Neural cell (in vitro differentiated cells): ENCODE measurements at regions not wholly inside any gene's neighbourhood (a gene's known extent, or its start where the extent isn't known, plus 50 kb on each side); places are given as distances from the start of the nearest gene placed in this dataset.

Source experiments
- H2AFZ ChIP-seq: fragments of 200-600, 300-800 bp; sonication (generic), shearing (Covaris generic); 2 replicates; pipeline ENCODE4 v1.6.0; 2014; ENCODE audit warnings: low read depth, mild to moderate bottlenecking, antibody characterized with exemption, low read length, moderate library complexity
- H3F3A ChIP-seq: fragments of 200-600 bp; shearing (Covaris generic); 2 replicates; pipeline ENCODE4 v1.6.1; 2016; ENCODE audit warnings: mild to moderate bottlenecking, moderate library complexity, mixed read lengths, antibody characterized with exemption, low read length; ENCODE audit not compliant: insufficient read depth, poor library complexity, severe bottlenecking
- H3K27ac ChIP-seq: fragments of 200-600, 300-800 bp; sonication (generic), shearing (Covaris generic); 2 replicates; pipeline ENCODE4 v1.5.1; 2014; ENCODE audit warnings: mild to moderate bottlenecking, low read length, moderate library complexity
- H3K27me3 ChIP-seq: fragments of 300-800, 200-600 bp; sonication (generic), shearing (Covaris generic); 2 replicates; pipeline ENCODE4 v1.6.0; 2014; ENCODE audit warnings: mild to moderate bottlenecking, low read depth, low read length, moderate library complexity; ENCODE audit not compliant: insufficient read depth
- H3K36me3 ChIP-seq: fragments of 300-800, 200-600 bp; sonication (generic), shearing (Covaris generic); 2 replicates; pipeline ENCODE4 v1.5.1; 2014; ENCODE audit warnings: mild to moderate bottlenecking, antibody characterized with exemption, low read length, moderate library complexity; ENCODE audit not compliant: insufficient read depth
- H3K4me2 ChIP-seq: fragments of 300-800, 200-600 bp; sonication (generic), shearing (Covaris generic); 2 replicates; pipeline ENCODE4 v1.6.0; 2014; ENCODE audit warnings: mild to moderate bottlenecking, low read length
- H3K4me3 ChIP-seq: fragments of 300-800, 200-600 bp; sonication (generic), shearing (Covaris generic); 2 replicates; pipeline ENCODE4 v1.5.1; 2014; ENCODE audit warnings: mild to moderate bottlenecking, low read length, moderate library complexity
- H3K79me2 ChIP-seq: fragments of 200-600 bp; shearing (Covaris generic); replicated peaks from 2 replicates; pipeline ENCODE4 v1.6.0; 2014; ENCODE audit warnings: mild to moderate bottlenecking, low read length, moderate library complexity; ENCODE audit not compliant: insufficient read depth
- H3K9ac ChIP-seq: fragments of 300-800, 200-600 bp; sonication (generic), shearing (Covaris generic); 2 replicates; pipeline ENCODE4 v1.6.1; 2016; ENCODE audit warnings: mild to moderate bottlenecking, low read length, mixed read lengths
- H3K9me2 ChIP-seq: fragments of 200-600 bp; shearing (Covaris generic); 2 replicates; pipeline ENCODE4 v1.6.1; 2016; ENCODE audit warnings: mild to moderate bottlenecking, low read length, mixed read lengths; ENCODE audit not compliant: insufficient read depth
- H3K9me3 ChIP-seq: fragments of 200-600, 300-800 bp; sonication (generic), shearing (Covaris generic); 2 replicates; pipeline ENCODE4 v1.6.1; 2016; ENCODE audit warnings: mild to moderate bottlenecking, mixed run types, low read length, moderate library complexity, mixed read lengths
- H4K20me1 ChIP-seq: fragments of 200-600 bp; shearing (Covaris generic); 2 replicates; pipeline ENCODE4 v1.6.1; 2016; ENCODE audit warnings: mild to moderate bottlenecking, mixed run types; ENCODE audit not compliant: insufficient read depth
- CTCF ChIP-seq: fragments of 450-650 bp; IDR thresholded peaks from 2 replicates; pipeline ENCODE4 v1.5.1; 2014; ENCODE audit warnings: antibody characterized with exemption, mild to moderate bottlenecking, moderate library complexity; ENCODE audit not compliant: poor library complexity, severe bottlenecking
- EP300 ChIP-seq: fragments of 450-650 bp; conservative IDR thresholded peaks from 2 replicates; pipeline ENCODE4 v1.6.1; 2014; ENCODE audit warnings: antibody characterized with exemption, mild to moderate bottlenecking, moderate library complexity; ENCODE audit not compliant: poor library complexity, severe bottlenecking
- EZH2 ChIP-seq: fragments of 200-600, 300-800 bp; shearing (Covaris generic), sonication (generic); IDR thresholded peaks from 2 replicates; pipeline ENCODE4 v1.6.1; 2014; ENCODE audit warnings: antibody characterized with exemption, low read length, borderline replicate concordance, mild to moderate bottlenecking; ENCODE audit not compliant: insufficient read depth, poor library complexity, severe bottlenecking
- MXI1 ChIP-seq: fragments of 450-650 bp; conservative IDR thresholded peaks from 2 replicates; pipeline ENCODE4 v1.6.1; 2014; ENCODE audit warnings: antibody characterized with exemption, mild to moderate bottlenecking; ENCODE audit not compliant: poor library complexity, severe bottlenecking
- POLR2AphosphoS5 ChIP-seq: IDR thresholded peaks from 2 replicates; pipeline ENCODE4 v1.6.1; 2012
- RAD21 ChIP-seq: fragments of 450-650 bp; conservative IDR thresholded peaks from 2 replicates; pipeline ENCODE4 v1.6.1; 2014; ENCODE audit warnings: antibody characterized with exemption, mild to moderate bottlenecking, moderate library complexity
- REST ChIP-seq: IDR thresholded peaks from 2 replicates; pipeline ENCODE4 v1.6.1; 2012; ENCODE audit warnings: borderline replicate concordance
- SMC3 ChIP-seq: fragments of 450-650 bp; conservative IDR thresholded peaks from 2 replicates; pipeline ENCODE4 v1.6.1; 2014; ENCODE audit warnings: antibody characterized with exemption, mild to moderate bottlenecking, moderate library complexity; ENCODE audit not compliant: poor library complexity
- TAF1 ChIP-seq: IDR thresholded peaks from 2 replicates; pipeline ENCODE4 v1.6.1; 2012; ENCODE audit warnings: low read depth

GRCh38 chr7:15863951-15864625 lies 177.6 kb upstream of the MEOX2 start:
- Histone ChIP-seq H3K36me3 (no peaks in the 10 kb centered on the region), H3F3A (no peaks in the 10 kb centered on the region), H3K9me2 (peaks cover 2% of the 10 kb centered on the region), H4K20me1 (no peaks in the 10 kb centered on the region), H3K4me3 (no peak overlapping the region), H3K9ac (no peak overlapping the region), H3K27ac (no peak overlapping the region), H3K9me3 (no peaks in the 10 kb centered on the region), H3K4me2 (no peak overlapping the region), H2AFZ (no peak overlapping the region), H3K79me2 (no peaks in the 10 kb centered on the region), H3K27me3 (no peaks in the 10 kb centered on the region)
- TF ChIP-seq POLR2AphosphoS5 (no peak), SMC3 (no peak), RAD21 (no peak), TAF1 (no peak), CTCF (no peak), REST (no peak), EP300 (no peak), EZH2 (no peak), MXI1 (no peak)

GRCh38 chr7:15862781-15863165 lies 176.3 kb upstream of the MEOX2 start:
- Histone ChIP-seq H3F3A (no peaks in the 10 kb centered on the region), H3K36me3 (no peaks in the 10 kb centered on the region), H3K4me2 (no peak overlapping the region), H4K20me1 (no peaks in the 10 kb centered on the region), H3K27ac (no peak overlapping the region), H3K4me3 (no peak overlapping the region), H3K9me2 (no peaks in the 10 kb centered on the region), H3K27me3 (no peaks in the 10 kb centered on the region), H3K9me3 (no peaks in the 10 kb centered on the region), H3K9ac (no peak overlapping the region), H2AFZ (no peak overlapping the region), H3K79me2 (no peaks in the 10 kb centered on the region)
- TF ChIP-seq POLR2AphosphoS5 (no peak), MXI1 (no peak), EZH2 (no peak), EP300 (no peak), TAF1 (no peak)
